ENCODE measurements at regions not wholly inside any gene's neighbourhood (a gene's known extent, or its start where the extent isn't known, plus 50 kb on each side); places are given as distances from the start of the nearest gene placed in this dataset.

DNA sequence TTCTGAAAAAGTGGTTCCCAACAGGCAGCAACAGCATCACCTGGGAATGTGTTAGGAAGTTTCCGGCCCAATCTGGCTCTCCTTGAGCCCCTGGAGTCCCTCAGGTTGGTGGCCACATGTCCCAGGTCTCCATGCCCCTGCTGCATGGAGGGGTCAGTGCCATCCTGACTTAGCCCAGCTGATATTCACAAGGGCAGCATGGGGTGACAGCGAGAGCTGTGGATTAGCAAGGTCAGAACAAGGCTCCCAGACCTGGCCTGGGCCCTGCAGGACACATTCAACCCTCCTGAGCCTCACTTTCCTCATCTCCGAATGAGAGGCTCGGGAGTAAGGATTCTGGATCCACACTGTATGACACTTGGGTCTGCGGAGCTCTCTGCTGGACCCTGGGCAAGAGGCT, 243.8 kb upstream of the TLE3 start:
- Histone ChIP-seq H3K4ac (ENCODE audit: low read depth, low read length) (no peak overlapping the region), H4K91ac (ENCODE audit: insufficient read length, low read depth, low read length) (no peak overlapping the region), H3K9me3 (ENCODE audit: control insufficient read depth, low read depth, low read length) (no peaks in the 10 kb centered on the region), H3K79me1 (ENCODE audit: insufficient read depth, low read depth, low read length, poor library complexity, severe bottlenecking) (no peaks in the 10 kb centered on the region), H3K27ac (ENCODE audit: insufficient read length, low read depth, low read length) (no peak overlapping the region), H2AFZ (ENCODE audit: low read length) (no peak overlapping the region), H3T11ph (ENCODE audit: low read length) (no peak overlapping the region), H3K79me2 (ENCODE audit: insufficient read depth, low read length) (no peaks in the 10 kb centered on the region), H3K56ac (ENCODE audit: insufficient read length, low read depth, low read length) (no peak overlapping the region), H2AK5ac (ENCODE audit: insufficient read length, low read length) (no peak overlapping the region), H3K23me2 (ENCODE audit: insufficient read length, low read depth, low read length, poor library complexity, severe bottlenecking) (no peaks in the 10 kb centered on the region), H3K4me2 (ENCODE audit: insufficient read depth, insufficient read length, low read length) (no peak overlapping the region), H2BK15ac (ENCODE audit: low read depth, low read length) (no peak overlapping the region), H4K5ac (ENCODE audit: insufficient read length, low read depth, low read length) (no peak overlapping the region), H2BK12ac (ENCODE audit: insufficient read length, low read depth, low read length) (no peak overlapping the region), H3K23ac (ENCODE audit: insufficient read length, low read depth, low read length) (no peak overlapping the region), H3K4me1 (ENCODE audit: insufficient read depth, low read length) (no peaks in the 10 kb centered on the region), H2BK20ac (ENCODE audit: low read depth, low read length, poor library complexity, severe bottlenecking) (no peak overlapping the region), H3K27me3 (ENCODE audit: insufficient read depth, low read length) (no peaks in the 10 kb centered on the region), H4K20me1 (ENCODE audit: control insufficient read depth, insufficient read depth, insufficient read length) (no peaks in the 10 kb centered on the region), H2BK120ac (ENCODE audit: low read depth, low read length, poor library complexity, severe bottlenecking) (no peak overlapping the region), H3K18ac (ENCODE audit: insufficient read length, low read depth, low read length) (no peak overlapping the region), H2BK5ac (ENCODE audit: insufficient read length, low read length) (no peak overlapping the region), H4K8ac (replicated peaks; ENCODE audit: insufficient read length, low read depth, low read length) (no peak overlapping the region), H3K14ac (ENCODE audit: insufficient read depth, low read length) (no peak overlapping the region), H3K9ac (ENCODE audit: extremely low read depth, insufficient read length, low read length) (no peak overlapping the region)
- Mint-ChIP-seq H3K36me3 (ENCODE audit: insufficient read depth in 1 of 3, low read depth in 3 of 3) (no peaks in the 10 kb centered on the region), H3K9me3 (peaks cover 2% of the 10 kb centered on the region in 2 experiments; a peak in 1 of 5 replicates), H3K4me1 (no peaks in the 10 kb centered on the region), H3K27ac (no peak overlapping the region), H3K4me3 (no peak overlapping the region), H3K27me3 (ENCODE audit: low read depth) (peaks cover 2% of the 10 kb centered on the region; the same call in 1 of the 2 replicates)
- no CpG with 5 or more reads among the region's 5 CpGs for WGBS (ENCODE audit: extremely low coverage, insufficient read length, low lambda C conversion rate)
- peak; percentile 8 for DNase-seq
- TF ChIP-seq, protein P1, sequence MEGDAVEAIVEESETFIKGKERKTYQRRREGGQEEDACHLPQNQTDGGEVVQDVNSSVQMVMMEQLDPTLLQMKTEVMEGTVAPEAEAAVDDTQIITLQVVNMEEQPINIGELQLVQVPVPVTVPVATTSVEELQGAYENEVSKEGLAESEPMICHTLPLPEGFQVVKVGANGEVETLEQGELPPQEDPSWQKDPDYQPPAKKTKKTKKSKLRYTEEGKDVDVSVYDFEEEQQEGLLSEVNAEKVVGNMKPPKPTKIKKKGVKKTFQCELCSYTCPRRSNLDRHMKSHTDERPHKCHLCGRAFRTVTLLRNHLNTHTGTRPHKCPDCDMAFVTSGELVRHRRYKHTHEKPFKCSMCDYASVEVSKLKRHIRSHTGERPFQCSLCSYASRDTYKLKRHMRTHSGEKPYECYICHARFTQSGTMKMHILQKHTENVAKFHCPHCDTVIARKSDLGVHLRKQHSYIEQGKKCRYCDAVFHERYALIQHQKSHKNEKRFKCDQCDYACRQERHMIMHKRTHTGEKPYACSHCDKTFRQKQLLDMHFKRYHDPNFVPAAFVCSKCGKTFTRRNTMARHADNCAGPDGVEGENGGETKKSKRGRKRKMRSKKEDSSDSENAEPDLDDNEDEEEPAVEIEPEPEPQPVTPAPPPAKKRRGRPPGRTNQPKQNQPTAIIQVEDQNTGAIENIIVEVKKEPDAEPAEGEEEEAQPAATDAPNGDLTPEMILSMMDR (conservative IDR thresholded peaks at IDR 0.05), result no peak
